ENCODE measurements at regions not wholly inside any gene's neighbourhood (a gene's known extent, or its start where the extent isn't known, plus 50 kb on each side); places are given as distances from the start of the nearest gene placed in this dataset.

- Histone ChIP-seq H2AFZ (no peak overlapping the region), H3K9me2 (ENCODE audit: insufficient read depth) (no peaks in the 10 kb centered on the region), H3K4me1 (replicated peaks; ENCODE audit: insufficient read depth) (no peaks in the 10 kb centered on the region), H3K79me2 (ENCODE audit: low read depth) (no peaks in the 10 kb centered on the region), H3K36me3 (ENCODE audit: low read depth) (no peaks in the 10 kb centered on the region), H4K20me1 (ENCODE audit: insufficient read depth) (no peaks in the 10 kb centered on the region), H3K4me2 (no peak overlapping the region), H3F3A (ENCODE audit: insufficient read depth, low read depth) (no peaks in the 10 kb centered on the region), H3K27me3 (ENCODE audit: insufficient read depth, low read depth) (peaks cover 20% of the 10 kb centered on the region; the same call in 1 of the 2 replicates), H3K27ac (no peak overlapping the region), H3K4me3 (no peak overlapping the region), H3K9me3 (ENCODE audit: insufficient read depth, low read depth) (no peaks in the 10 kb centered on the region)
- ChIA-PET POLR2A (ENCODE audit: unreplicated experiment) (no interaction called here), CTCF (no interaction called here)
- no peak for DNase-seq
- intact Hi-C loops (cut with micrococcal nuclease; ENCODE audit: unreplicated experiment) = no loop called here
- BruUV-seq (replicated peaks) = no TSS peak
- TF ChIP-seq, protein P1, sequence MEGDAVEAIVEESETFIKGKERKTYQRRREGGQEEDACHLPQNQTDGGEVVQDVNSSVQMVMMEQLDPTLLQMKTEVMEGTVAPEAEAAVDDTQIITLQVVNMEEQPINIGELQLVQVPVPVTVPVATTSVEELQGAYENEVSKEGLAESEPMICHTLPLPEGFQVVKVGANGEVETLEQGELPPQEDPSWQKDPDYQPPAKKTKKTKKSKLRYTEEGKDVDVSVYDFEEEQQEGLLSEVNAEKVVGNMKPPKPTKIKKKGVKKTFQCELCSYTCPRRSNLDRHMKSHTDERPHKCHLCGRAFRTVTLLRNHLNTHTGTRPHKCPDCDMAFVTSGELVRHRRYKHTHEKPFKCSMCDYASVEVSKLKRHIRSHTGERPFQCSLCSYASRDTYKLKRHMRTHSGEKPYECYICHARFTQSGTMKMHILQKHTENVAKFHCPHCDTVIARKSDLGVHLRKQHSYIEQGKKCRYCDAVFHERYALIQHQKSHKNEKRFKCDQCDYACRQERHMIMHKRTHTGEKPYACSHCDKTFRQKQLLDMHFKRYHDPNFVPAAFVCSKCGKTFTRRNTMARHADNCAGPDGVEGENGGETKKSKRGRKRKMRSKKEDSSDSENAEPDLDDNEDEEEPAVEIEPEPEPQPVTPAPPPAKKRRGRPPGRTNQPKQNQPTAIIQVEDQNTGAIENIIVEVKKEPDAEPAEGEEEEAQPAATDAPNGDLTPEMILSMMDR (conservative IDR thresholded peaks at IDR 0.05) = no peak
- TF ChIP-seq EZH2 (IDR thresholded peaks at IDR 0.05; ENCODE audit: low read depth) = no peak
These were observed 368.1 kb downstream of the CXCL12 start for GRCh38 chr10:44016589-44017482.

GRCh38 chr10:44015702-44016500, 367.2 kb upstream of the ZNF32 start:
- H3K9me3 ChIP-seq (ENCODE audit: insufficient read depth, low read depth) = no peaks in the 10 kb centered on the region
- H3K36me3 ChIP-seq (ENCODE audit: low read depth) = no peaks in the 10 kb centered on the region
- no peaks in the 10 kb centered on the region for H4K20me1 ChIP-seq (ENCODE audit: insufficient read depth)
- no peaks in the 10 kb centered on the region for H3K9me2 ChIP-seq (ENCODE audit: insufficient read depth)
- H3K4me1 ChIP-seq (replicated peaks; ENCODE audit: insufficient read depth) = no peaks in the 10 kb centered on the region
- CTCF ChIA-PET = no interaction called here
- no peaks in the 10 kb centered on the region for H3F3A ChIP-seq (ENCODE audit: insufficient read depth, low read depth)
- DNase-seq = no peak
- H3K4me3 ChIP-seq = no peak overlapping the region
- H3K27me3 ChIP-seq (ENCODE audit: insufficient read depth, low read depth) = peaks cover 20% of the 10 kb centered on the region; the same call in 1 of the 2 replicates
- POLR2A ChIA-PET (ENCODE audit: unreplicated experiment) = no interaction called here
- TF ChIP-seq EZH2 (IDR thresholded peaks at IDR 0.05; ENCODE audit: low read depth) = no peak
- TF ChIP-seq, protein P1 (conservative IDR thresholded peaks at IDR 0.05) = no peak
- H3K27ac ChIP-seq = no peak overlapping the region
- no peak overlapping the region for H2AFZ ChIP-seq
- intact Hi-C loops (cut with micrococcal nuclease; ENCODE audit: unreplicated experiment) = no loop called here
- BruUV-seq (replicated peaks) = no TSS peak
- H3K79me2 ChIP-seq (ENCODE audit: low read depth) = no peaks in the 10 kb centered on the region
- H3K4me2 ChIP-seq = no peak overlapping the region

DNA sequence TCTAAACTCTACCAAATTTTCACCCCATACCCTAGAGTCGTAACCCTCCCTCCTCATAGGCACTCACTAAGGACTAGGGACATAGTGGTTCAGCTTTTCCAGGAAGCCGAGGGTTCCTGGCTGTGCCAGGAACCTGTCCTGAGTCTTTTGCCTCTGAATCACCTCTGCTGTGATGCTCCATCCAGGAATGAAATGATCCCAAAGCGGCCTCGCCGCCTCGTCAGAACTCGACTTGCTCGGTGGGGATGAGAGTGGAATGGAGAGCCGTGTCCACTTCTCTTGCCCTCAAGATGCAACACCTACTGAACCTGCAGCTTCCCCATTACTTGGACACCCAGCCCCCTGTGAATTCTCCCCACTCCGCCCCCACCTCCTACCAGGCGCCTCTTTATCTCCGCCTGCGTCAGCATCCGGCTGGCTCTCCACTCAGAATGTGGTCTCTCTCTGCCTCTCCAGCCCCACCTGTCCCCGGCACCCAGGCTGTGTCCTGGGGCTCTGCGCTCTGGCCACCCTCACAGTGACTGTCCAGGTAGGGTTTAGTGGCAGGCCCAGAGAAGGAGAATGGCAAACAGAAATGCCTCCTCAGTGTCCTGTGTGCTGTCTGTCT, 366.1 kb upstream of the ZNF32 start:
- Histone ChIP-seq H3F3A (ENCODE audit: insufficient read depth, low read depth) (no peaks in the 10 kb centered on the region), H3K79me2 (ENCODE audit: low read depth) (no peaks in the 10 kb centered on the region), H3K4me3 (no peak overlapping the region), H4K20me1 (ENCODE audit: insufficient read depth) (no peaks in the 10 kb centered on the region), H3K4me2 (no peak overlapping the region), H3K9me2 (ENCODE audit: insufficient read depth) (no peaks in the 10 kb centered on the region), H3K36me3 (ENCODE audit: low read depth) (no peaks in the 10 kb centered on the region), H3K4me1 (replicated peaks; ENCODE audit: insufficient read depth) (no peaks in the 10 kb centered on the region), H3K27me3 (ENCODE audit: insufficient read depth, low read depth) (peaks cover 20% of the 10 kb centered on the region; the same call in 1 of the 2 replicates), H3K9me3 (ENCODE audit: insufficient read depth, low read depth) (no peaks in the 10 kb centered on the region), H3K27ac (no peak overlapping the region), H2AFZ (no peak overlapping the region)
- intact Hi-C loops (cut with micrococcal nuclease; ENCODE audit: unreplicated experiment) = no loop called here
- ChIA-PET POLR2A (ENCODE audit: unreplicated experiment) (no interaction called here), CTCF (no interaction called here)
- BruUV-seq (replicated peaks) = no TSS peak
- DNase-seq = no peak
- TF ChIP-seq, protein P1 (conservative IDR thresholded peaks at IDR 0.05) = no peak
- no peak for TF ChIP-seq EZH2 (IDR thresholded peaks at IDR 0.05; ENCODE audit: low read depth)

Measured in PC-9 (cell line).